ENCODE measurements at regions not wholly inside any gene's neighbourhood (a gene's known extent, or its start where the extent isn't known, plus 50 kb on each side); places are given as distances from the start of the nearest gene placed in this dataset.

DNA sequence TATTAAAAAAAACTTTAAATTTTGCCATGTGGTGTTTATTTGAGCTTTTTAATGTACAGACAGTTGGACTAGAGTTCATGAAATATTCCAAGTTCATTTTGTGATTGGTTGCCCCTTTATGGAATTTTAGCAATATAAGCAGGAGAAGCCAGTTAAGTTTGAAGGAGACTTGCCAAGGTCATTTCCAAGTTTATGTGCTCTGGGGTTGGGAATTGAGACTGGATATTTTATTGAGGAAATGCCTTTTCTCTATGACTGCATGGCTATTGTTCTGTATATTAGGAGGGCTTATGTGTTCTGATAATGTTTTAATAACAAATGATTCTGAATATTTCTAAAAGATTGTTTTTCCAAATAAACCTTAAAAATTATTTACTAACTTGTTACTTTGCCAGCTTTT, 67.0 kb upstream of the TCF4 start:
- H3K9me3 Mint-ChIP-seq (ENCODE audit: low read depth), result peaks cover 6% of the 10 kb centered on the region
- no peak overlapping the region for H3K27ac Mint-ChIP-seq
- H3K4me1 Mint-ChIP-seq, result no peaks in the 10 kb centered on the region
- ATAC-seq (no peak), DNase-seq (no peak)
- H3K4me3 Mint-ChIP-seq, result no peak overlapping the region
- CTCF ChIA-PET, result no interaction called here
- H3K27me3 Mint-ChIP-seq, result no peaks in the 10 kb centered on the region
- no peaks in the 10 kb centered on the region for H3K36me3 Mint-ChIP-seq

DNA sequence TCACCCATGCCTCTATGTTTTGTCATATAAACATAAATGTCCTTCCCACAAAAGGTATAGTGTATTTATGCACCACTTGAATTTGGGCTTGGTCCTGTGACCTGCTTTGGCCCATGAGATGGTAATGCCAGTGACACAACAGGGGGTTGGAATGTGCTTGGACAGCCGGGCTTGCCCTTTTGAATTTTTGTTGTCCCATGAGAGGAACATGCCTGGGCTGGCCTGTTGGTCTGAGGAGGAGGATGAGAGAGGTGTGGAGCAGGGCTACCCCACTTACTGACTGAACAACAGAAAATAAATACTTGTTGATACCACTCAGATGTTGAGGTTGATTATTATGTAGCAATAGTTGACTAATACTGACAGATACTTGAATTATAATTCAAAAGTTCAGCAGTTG, 63.2 kb upstream of the TCF4 start:
- DNase-seq, result no peak
- no peaks in the 10 kb centered on the region for H3K36me3 Mint-ChIP-seq

GRCh38 chr18:55650363-55650870, 62.4 kb upstream of the TCF4 start:
- no peaks in the 10 kb centered on the region for H3K27me3 Mint-ChIP-seq
- no peak for DNase-seq
- ATAC-seq, result no peak

More for the DNA sequence above, 63.2 kb upstream of the TCF4 start:
- Mint-ChIP-seq H3K27ac (no peak overlapping the region), H3K27me3 (no peaks in the 10 kb centered on the region), H3K9me3 (ENCODE audit: low read depth) (peaks cover 6% of the 10 kb centered on the region), H3K4me3 (no peak overlapping the region), H3K4me1 (no peaks in the 10 kb centered on the region)
- CTCF ChIA-PET, result no interaction called here
- no peak for ATAC-seq

DNA sequence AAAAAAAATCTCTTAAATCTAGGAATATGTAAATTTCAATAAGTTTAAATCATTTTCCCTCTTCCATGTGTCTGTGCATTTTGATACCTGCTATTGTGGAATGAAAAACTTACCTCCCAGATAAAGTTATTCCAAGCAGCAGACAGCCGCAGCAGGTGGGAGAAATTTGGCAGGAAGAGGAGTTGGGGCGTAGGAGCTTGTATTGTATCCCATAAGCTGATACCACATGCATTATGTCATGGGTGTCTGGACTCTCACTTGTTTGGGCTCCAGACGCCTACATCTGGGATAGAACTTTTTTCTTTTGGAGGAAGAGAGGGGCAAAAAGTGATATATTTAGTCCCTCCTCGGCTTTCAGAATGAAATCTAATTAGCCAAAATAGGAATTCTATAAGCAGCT, 59.3 kb upstream of the TCF4 start:
- H3K4me3 Mint-ChIP-seq, result no peak overlapping the region
- ATAC-seq, result no peak

More at GRCh38 chr18:55650363-55650870, 62.4 kb upstream of the TCF4 start:
- Mint-ChIP-seq H3K4me3 (no peak overlapping the region), H3K4me1 (no peaks in the 10 kb centered on the region), H3K27ac (no peak overlapping the region), H3K36me3 (no peaks in the 10 kb centered on the region), H3K9me3 (ENCODE audit: low read depth) (peaks cover 6% of the 10 kb centered on the region)
- CTCF ChIA-PET, result no interaction called here

DNA sequence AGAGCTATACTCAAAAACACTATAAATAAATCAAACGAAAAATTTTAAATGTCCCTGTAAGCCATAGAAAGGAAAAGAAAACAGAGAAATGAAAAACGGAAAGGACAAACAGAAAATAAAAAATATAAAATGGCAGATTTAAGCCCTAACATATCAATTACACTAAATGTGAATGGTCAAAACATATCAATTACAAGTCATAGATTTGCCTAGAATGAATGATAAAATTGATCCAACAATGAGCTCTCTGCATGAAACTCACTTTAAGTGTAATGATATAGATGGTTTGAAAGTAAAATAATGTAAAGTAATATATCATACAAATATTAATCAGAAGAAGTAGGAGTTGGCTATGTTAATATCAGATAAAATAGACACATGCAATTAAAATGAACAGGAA, 54.2 kb upstream of the TCF4 start:
- no peaks in the 10 kb centered on the region for H3K4me1 Mint-ChIP-seq
- ATAC-seq, result no peak
- H3K9me3 Mint-ChIP-seq (ENCODE audit: low read depth), result peaks cover 10% of the 10 kb centered on the region
- no peaks in the 10 kb centered on the region for H3K36me3 Mint-ChIP-seq
- H3K4me3 Mint-ChIP-seq, result no peak overlapping the region
- H3K27me3 Mint-ChIP-seq, result no peaks in the 10 kb centered on the region
- no peak overlapping the region for H3K27ac Mint-ChIP-seq
- CTCF ChIA-PET, result no interaction called here
- DNase-seq, result no peak

More for the DNA sequence above, 59.3 kb upstream of the TCF4 start:
- Mint-ChIP-seq H3K36me3 (no peaks in the 10 kb centered on the region), H3K4me1 (no peaks in the 10 kb centered on the region), H3K27me3 (no peaks in the 10 kb centered on the region), H3K27ac (no peak overlapping the region), H3K9me3 (ENCODE audit: low read depth) (peaks cover 3% of the 10 kb centered on the region)
- CTCF ChIA-PET, result no interaction called here
- no peak for DNase-seq

- ATAC-seq (no peak), DNase-seq (no peak)
- Mint-ChIP-seq H3K4me1 (no peaks in the 10 kb centered on the region), H3K36me3 (no peaks in the 10 kb centered on the region), H3K27ac (no peak overlapping the region), H3K27me3 (no peaks in the 10 kb centered on the region), H3K4me3 (no peak overlapping the region), H3K9me3 (ENCODE audit: low read depth) (peaks cover 10% of the 10 kb centered on the region)
- CTCF ChIA-PET, result no interaction called here
Measured at GRCh38 chr18:55641486-55641885, 53.5 kb upstream of the TCF4 start.
